ENCODE measurements at regions not wholly inside any gene's neighbourhood (a gene's known extent, or its start where the extent isn't known, plus 50 kb on each side); places are given as distances from the start of the nearest gene placed in this dataset.

GRCh38 chr4:24428850-24429249 is 155.5 kb downstream of the DHX15 start:
- TF ChIP-seq POLR2A (IDR thresholded peaks at IDR 0.05) (no peak), CTCF (IDR thresholded peaks at IDR 0.05) (peak in 1 of 6 experiments; percentile 8)
